GM23338 (cell line): ENCODE measurements at regions not wholly inside any gene's neighbourhood (a gene's known extent, or its start where the extent isn't known, plus 50 kb on each side); places are given as distances from the start of the nearest gene placed in this dataset.

Experiments used
- CTCF ChIP-seq, 2 experiments: fragments of 200-600 bp in 1 of 2; sonication (generic) in 1 of 2; conservative IDR thresholded peaks; 2 replicates each; pipeline versions ENCODE4 v1.5.1 to v1.6.1; 2016 to 2017; ENCODE audit warnings: antibody characterized with exemption in 2 of 2, low read depth in 2 of 2, mild to moderate bottlenecking in 2 of 2, moderate library complexity in 1 of 2
- ETS1 ChIP-seq: IDR thresholded peaks from 2 replicates; pipeline ENCODE4 v1.6.1; 2016; ENCODE audit warnings: antibody characterized with exemption
- EZH2 ChIP-seq: fragments of 200-600 bp; sonication (generic); IDR thresholded peaks from one replicate; pipeline ENCODE4 v1.8.0; 2017; ENCODE audit warnings: antibody characterized with exemption, mild to moderate bottlenecking, low read depth; ENCODE audit not compliant: unreplicated experiment
- EZH2phosphoT487 ChIP-seq: fragments of 200-600 bp; sonication (generic); IDR thresholded peaks from one replicate; pipeline ENCODE4 v1.8.1; 2018; ENCODE audit warnings: antibody characterized with exemption; ENCODE audit not compliant: unreplicated experiment
- POLR2AphosphoS5 ChIP-seq: IDR thresholded peaks from 2 replicates; pipeline ENCODE4 v1.6.1; 2016; ENCODE audit warnings: antibody characterized with exemption, low read depth
- REST ChIP-seq: IDR thresholded peaks from one replicate; pipeline ENCODE4 v1.6.1; 2018; ENCODE audit warnings: antibody characterized with exemption; ENCODE audit not compliant: unreplicated experiment
- STAT1 ChIP-seq: IDR thresholded peaks from one replicate; pipeline ENCODE4 v1.6.1; 2016; ENCODE audit warnings: antibody characterized with exemption; ENCODE audit not compliant: unreplicated experiment
- ZNF462 ChIP-seq: fragments of 250-450 bp; sonication (Bioruptor Pico); IDR thresholded peaks from 2 replicates; pipeline ENCODE4 v1.5.0; 2020; ENCODE audit warnings: mild to moderate bottlenecking, moderate library complexity

GRCh38 chr2:66872986-66873754 is 438.2 kb downstream of the MEIS1 start (continued):
- TF ChIP-seq ZNF462 (CRISPR knock-in tag), result no peak
- no peak for TF ChIP-seq ETS1
- no peak for TF ChIP-seq EZH2
- no peak for TF ChIP-seq REST
- no peak for TF ChIP-seq CTCF (conservative IDR thresholded peaks at IDR 0.05; ENCODE audit: low read depth in 2 of 2)
- no peak for TF ChIP-seq STAT1
- no peak for TF ChIP-seq POLR2AphosphoS5
- no peak for TF ChIP-seq EZH2phosphoT487
